ENCODE measurements at regions not wholly inside any gene's neighbourhood (a gene's known extent, or its start where the extent isn't known, plus 50 kb on each side); places are given as distances from the start of the nearest gene placed in this dataset.

GRCh38 chr1:98355656-98356383 lies 305.7 kb upstream of the SNX7 start:
- BruUV-seq (replicated peaks) = no TSS peak
- no peak for DNase-seq (ENCODE audit: low spot score)

DNA sequence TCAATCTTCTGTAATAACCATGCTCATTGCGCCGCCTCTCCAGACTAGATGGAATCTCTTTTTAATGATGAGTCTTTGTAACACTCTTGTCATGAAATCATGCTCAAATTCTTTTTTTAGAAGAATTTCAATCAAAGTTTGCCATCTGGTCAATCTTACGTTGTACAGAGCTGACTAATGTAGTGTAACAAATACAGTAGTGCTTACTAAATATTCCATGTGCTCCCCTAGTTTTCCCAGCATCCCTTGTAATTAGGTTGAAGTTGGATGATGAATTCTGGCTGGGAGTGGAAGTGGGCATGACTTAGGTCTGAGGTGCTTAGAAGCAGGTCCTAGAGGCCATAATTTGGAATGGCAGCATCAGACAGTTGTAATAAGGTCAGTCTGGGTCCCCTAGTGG lies 309.1 kb upstream of the SNX7 start:
- Histone ChIP-seq H3K4me3 (ENCODE audit: low read depth, low read length, poor library complexity, severe bottlenecking) (no peak overlapping the region), H3K27me3 (replicated peaks; ENCODE audit: insufficient read depth, low read depth, low read length, poor library complexity) (no peaks in the 10 kb centered on the region), H3K4me1 (ENCODE audit: insufficient read depth, low read length, poor library complexity, severe bottlenecking) (peaks cover 14% of the 10 kb centered on the region), H3K27ac (ENCODE audit: low read depth, low read length, poor library complexity, severe bottlenecking) (no peak overlapping the region), H3K36me3 (ENCODE audit: insufficient read depth, low read length, poor library complexity, severe bottlenecking) (no peaks in the 10 kb centered on the region), H3K9me3 (ENCODE audit: low read depth, low read length, poor library complexity, severe bottlenecking) (no peaks in the 10 kb centered on the region)
- intact Hi-C loops (cut with micrococcal nuclease; ENCODE audit: unreplicated experiment) = no loop called here
- TF ChIP-seq EZH2 (IDR thresholded peaks at IDR 0.05; ENCODE audit: borderline replicate concordance, low read depth, low read length, poor library complexity, severe bottlenecking) (no peak), CTCF (conservative IDR thresholded peaks at IDR 0.05; ENCODE audit: low read depth, low read length) (no peak)
- no peak for DNase-seq (ENCODE audit: low spot score)
- ChIA-PET POLR2A (ENCODE audit: low non-redundant PET) (no interaction called here), CTCF (no interaction called here)
- no TSS peak for BruUV-seq (replicated peaks)

More at GRCh38 chr1:98355656-98356383, 305.7 kb upstream of the SNX7 start:
- H3K36me3 ChIP-seq (ENCODE audit: insufficient read depth, low read length, poor library complexity, severe bottlenecking) = no peaks in the 10 kb centered on the region
- TF ChIP-seq CTCF (conservative IDR thresholded peaks at IDR 0.05; ENCODE audit: low read depth, low read length) (no peak), EZH2 (IDR thresholded peaks at IDR 0.05; ENCODE audit: borderline replicate concordance, low read depth, low read length, poor library complexity, severe bottlenecking) (no peak)
- H3K9me3 ChIP-seq (ENCODE audit: low read depth, low read length, poor library complexity, severe bottlenecking) = no peaks in the 10 kb centered on the region
- H3K4me3 ChIP-seq (ENCODE audit: low read depth, low read length, poor library complexity, severe bottlenecking) = no peak overlapping the region
- ChIA-PET CTCF (no interaction called here), POLR2A (ENCODE audit: low non-redundant PET) (no interaction called here)
- H3K27me3 ChIP-seq (replicated peaks; ENCODE audit: insufficient read depth, low read depth, low read length, poor library complexity) = no peaks in the 10 kb centered on the region
- peaks cover 9% of the 10 kb centered on the region for H3K4me1 ChIP-seq (ENCODE audit: insufficient read depth, low read length, poor library complexity, severe bottlenecking)
- no peak overlapping the region for H3K27ac ChIP-seq (ENCODE audit: low read depth, low read length, poor library complexity, severe bottlenecking)
- intact Hi-C loops (cut with micrococcal nuclease; ENCODE audit: unreplicated experiment) = no loop called here

GRCh38 chr1:98351561-98351960 lies 310.0 kb upstream of the SNX7 start:
- Histone ChIP-seq H3K36me3 (ENCODE audit: insufficient read depth, low read length, poor library complexity, severe bottlenecking) (no peaks in the 10 kb centered on the region), H3K4me1 (ENCODE audit: insufficient read depth, low read length, poor library complexity, severe bottlenecking) (peaks cover 18% of the 10 kb centered on the region), H3K9me3 (ENCODE audit: low read depth, low read length, poor library complexity, severe bottlenecking) (no peaks in the 10 kb centered on the region), H3K27ac (ENCODE audit: low read depth, low read length, poor library complexity, severe bottlenecking) (no peak overlapping the region), H3K27me3 (replicated peaks; ENCODE audit: insufficient read depth, low read depth, low read length, poor library complexity) (no peaks in the 10 kb centered on the region), H3K4me3 (ENCODE audit: low read depth, low read length, poor library complexity, severe bottlenecking) (no peak overlapping the region)
- no TSS peak for BruUV-seq (replicated peaks)
- ChIA-PET CTCF (no interaction called here), POLR2A (ENCODE audit: low non-redundant PET) (no interaction called here)
- intact Hi-C loops (cut with micrococcal nuclease; ENCODE audit: unreplicated experiment) = no loop called here
- peak; percentile 78 for DNase-seq (ENCODE audit: low spot score)
- TF ChIP-seq CTCF (conservative IDR thresholded peaks at IDR 0.05; ENCODE audit: low read depth, low read length) (no peak), EZH2 (IDR thresholded peaks at IDR 0.05; ENCODE audit: borderline replicate concordance, low read depth, low read length, poor library complexity, severe bottlenecking) (no peak)

Measured in A673 (cell line).